Skeletal muscle cell (primary cell): ENCODE measurements at regions not wholly inside any gene's neighbourhood (a gene's known extent, or its start where the extent isn't known, plus 50 kb on each side); places are given as distances from the start of the nearest gene placed in this dataset.
A peak's percentile ranks its signal among the peaks of the same experiment; 100 is the strongest.

Experiments
- DNase-seq: peaks from one replicate; pipeline ENCODE4 v3.0.0-alpha.2; 2010; ENCODE audit warnings: low read depth
- H3K4me3 ChIP-seq: 2 replicates; pipeline ENCODE4 v1.5.1; 2011; ENCODE audit warnings: low read depth, mild to moderate bottlenecking, control low read depth, low read length, moderate library complexity

DNA sequence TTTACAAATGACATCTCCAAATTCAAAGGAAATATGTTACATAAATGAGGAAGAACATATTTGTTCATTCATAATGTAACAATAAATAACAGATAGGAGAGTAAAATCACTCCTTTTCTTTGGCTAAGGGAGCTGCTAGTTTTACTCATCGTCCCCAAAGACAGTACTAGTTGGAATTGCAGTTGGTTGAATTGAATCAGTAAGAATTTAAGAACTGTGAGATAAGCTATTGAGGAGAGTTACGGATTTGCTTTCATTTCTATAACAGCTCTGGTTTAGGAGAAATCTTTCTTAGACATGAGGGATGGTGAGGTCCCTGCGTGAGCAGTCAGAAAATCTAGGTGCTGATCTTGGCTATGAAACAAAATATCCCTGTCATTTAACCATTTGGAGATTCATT lies 402.8 kb downstream of the AEBP2 start:
- DNase-seq, result no peak
- H3K4me3 ChIP-seq, result no peak overlapping the region

DNA sequence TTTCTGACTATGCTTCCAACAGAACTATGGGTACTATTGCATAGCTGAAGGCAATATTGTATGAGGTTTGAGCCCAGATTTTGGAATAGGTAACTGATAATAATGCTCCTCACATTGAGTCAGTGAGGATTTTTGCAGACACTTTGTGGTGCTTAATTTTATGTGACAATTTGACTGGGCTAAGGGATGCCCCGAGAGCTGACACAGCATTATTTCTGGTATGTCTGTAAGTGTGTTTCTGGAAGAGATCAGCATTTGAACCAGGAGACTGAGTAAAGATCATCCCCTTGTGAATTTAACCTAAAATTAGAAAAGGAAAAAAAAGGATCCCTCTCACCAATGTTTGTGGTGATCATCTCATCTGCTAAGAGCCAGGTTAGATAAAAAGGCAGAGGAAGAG lies 404.9 kb downstream of the AEBP2 start:
- H3K4me3 ChIP-seq, result no peak overlapping the region
- DNase-seq, result no peak

GRCh38 chr12:19846574-19846973 lies 407.3 kb downstream of the AEBP2 start:
- DNase-seq, result peak; percentile 40
- H3K4me3 ChIP-seq, result no peak overlapping the region

GRCh38 chr12:19847294-19848059 lies 408.2 kb downstream of the AEBP2 start:
- no peak for DNase-seq
- H3K4me3 ChIP-seq, result no peak overlapping the region

GRCh38 chr12:19848421-19848820 lies 409.1 kb downstream of the AEBP2 start:
- no peak for DNase-seq
- H3K4me3 ChIP-seq, result no peak overlapping the region

- DNase-seq, result no peak
- no peak overlapping the region for H3K4me3 ChIP-seq
These were observed 409.9 kb downstream of the AEBP2 start for GRCh38 chr12:19849208-19849607.

GRCh38 chr12:19850346-19851065 lies 411.2 kb downstream of the AEBP2 start:
- DNase-seq, result no peak
- no peak overlapping the region for H3K4me3 ChIP-seq

DNA sequence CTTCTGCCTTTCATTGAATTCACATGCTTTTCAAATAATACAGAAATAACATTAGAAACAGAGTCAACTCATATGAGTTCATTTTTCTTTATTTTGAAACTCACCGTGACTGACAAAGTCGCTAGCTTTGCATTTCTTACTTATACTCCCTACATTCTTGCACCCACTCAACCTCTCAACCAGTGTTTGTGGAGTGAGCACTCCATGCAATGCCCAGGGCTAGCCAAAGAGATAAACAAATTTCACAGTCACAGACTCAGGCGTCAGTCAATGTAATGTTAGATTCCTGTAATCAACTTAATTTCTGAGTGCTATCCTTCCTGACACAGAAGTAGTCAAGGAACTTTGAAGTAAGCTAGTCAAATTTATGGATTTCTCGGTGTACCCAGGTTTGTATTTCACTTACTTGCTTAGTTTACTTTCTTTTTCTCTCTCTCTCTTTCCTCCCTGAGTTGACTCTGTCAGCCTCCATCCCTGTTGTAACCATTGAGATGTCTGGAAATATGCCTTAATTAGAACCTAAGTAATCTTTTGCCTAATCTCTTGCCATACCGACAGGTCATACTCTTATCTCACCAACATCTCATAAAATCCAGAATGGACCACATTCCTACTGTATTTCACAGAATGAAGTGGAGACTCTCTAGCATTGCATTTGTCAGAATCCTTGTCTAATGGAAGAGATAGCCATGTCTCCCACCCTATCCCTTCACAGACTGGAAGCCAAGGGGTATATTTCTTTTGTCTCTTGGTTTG lies 413.0 kb downstream of the AEBP2 start:
- no peak for DNase-seq
- H3K4me3 ChIP-seq, result no peak overlapping the region

GRCh38 chr12:19855851-19856250 lies 416.6 kb downstream of the AEBP2 start:
- no peak overlapping the region for H3K4me3 ChIP-seq
- DNase-seq, result no peak

GRCh38 chr12:19856389-19856788 lies 417.1 kb downstream of the AEBP2 start:
- no peak for DNase-seq
- H3K4me3 ChIP-seq, result no peak overlapping the region

DNA sequence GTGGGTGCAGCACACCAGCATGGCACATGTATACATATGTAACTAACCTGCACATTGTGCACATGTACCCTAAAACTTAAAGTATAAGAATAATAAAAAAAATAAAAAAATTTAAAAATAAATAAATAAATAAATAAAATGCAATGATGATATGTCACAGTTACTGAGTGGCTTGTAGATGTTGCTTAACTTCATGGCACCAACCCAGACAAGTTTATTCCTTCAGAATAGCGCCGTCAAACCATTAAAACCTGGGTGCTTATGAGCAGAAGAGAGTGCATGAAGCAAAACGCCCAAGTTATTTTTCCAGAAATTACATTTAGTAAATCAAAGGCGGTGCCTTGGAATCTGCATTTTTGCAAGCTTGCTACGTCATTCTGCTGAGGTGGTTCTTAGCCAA lies 417.9 kb downstream of the AEBP2 start:
- DNase-seq, result no peak
- no peak overlapping the region for H3K4me3 ChIP-seq

- no peak for DNase-seq
- H3K4me3 ChIP-seq, result no peak overlapping the region
These were observed 427.9 kb downstream of the AEBP2 start for GRCh38 chr12:19867151-19867550.

DNA sequence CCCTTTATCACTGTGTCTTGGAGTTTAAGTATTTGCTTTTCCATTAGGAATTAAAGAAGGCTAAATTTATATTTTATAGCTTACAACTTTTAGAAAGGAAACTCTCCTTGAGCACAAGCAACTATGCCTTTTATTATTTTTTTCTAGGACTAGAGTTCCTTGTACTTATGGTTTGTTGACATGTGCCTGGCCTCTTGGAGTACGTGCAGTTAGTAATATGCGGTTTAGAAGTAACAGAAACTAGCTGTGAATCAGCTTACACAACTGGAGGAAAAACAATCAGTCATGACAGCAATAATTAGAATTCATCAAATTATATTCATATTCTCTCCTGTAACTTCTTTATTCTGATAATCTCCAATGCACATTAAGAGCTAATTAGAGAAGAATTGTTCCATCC lies 428.7 kb downstream of the AEBP2 start:
- no peak for DNase-seq
- no peak overlapping the region for H3K4me3 ChIP-seq

DNA sequence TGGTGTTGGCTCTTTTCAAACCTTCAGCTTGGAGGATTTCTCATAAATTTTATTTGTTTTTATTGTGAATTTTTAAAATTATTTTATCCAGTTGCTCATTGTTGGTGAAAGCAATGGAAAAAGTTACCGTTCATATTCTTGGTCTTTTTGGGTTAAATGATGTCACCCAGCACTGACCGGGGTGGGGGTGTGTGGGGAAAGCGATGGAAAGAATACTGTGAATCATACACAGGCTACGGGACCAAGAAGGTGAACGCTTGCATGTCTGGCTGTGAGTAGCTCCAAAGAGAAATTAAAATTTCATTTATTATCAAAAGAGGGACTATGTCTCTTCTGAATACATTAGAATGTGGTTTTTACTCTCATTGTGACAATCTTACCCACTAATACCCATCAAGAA lies 430.1 kb downstream of the AEBP2 start:
- H3K4me3 ChIP-seq, result no peak overlapping the region
- DNase-seq, result no peak

- peak; percentile 25 for DNase-seq
These were observed 433.6 kb downstream of the AEBP2 start for GRCh38 chr12:19872621-19873540.

DNA sequence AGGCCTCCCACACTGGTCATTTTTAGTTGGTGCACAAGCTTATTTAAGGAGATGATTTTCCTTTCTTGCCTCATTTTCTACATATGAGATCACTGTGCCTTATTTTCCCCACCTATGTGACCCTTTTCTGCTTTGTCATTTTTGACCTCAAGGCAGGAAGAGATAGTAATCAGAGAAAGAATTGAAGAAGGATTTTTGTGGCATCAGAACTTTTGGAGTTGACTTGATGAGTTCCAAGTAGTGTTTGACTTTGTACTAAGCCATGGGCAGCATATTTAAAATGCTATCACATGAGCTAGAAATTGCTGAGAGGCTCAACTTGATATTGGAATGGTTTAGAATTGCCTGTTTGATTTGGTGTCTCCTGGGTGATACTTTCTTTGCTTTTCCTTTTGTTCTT lies 440.8 kb downstream of the AEBP2 start:
- H3K4me3 ChIP-seq, result no peak overlapping the region
- DNase-seq, result no peak

More at GRCh38 chr12:19872621-19873540, 433.6 kb downstream of the AEBP2 start:
- no peak overlapping the region for H3K4me3 ChIP-seq

DNA sequence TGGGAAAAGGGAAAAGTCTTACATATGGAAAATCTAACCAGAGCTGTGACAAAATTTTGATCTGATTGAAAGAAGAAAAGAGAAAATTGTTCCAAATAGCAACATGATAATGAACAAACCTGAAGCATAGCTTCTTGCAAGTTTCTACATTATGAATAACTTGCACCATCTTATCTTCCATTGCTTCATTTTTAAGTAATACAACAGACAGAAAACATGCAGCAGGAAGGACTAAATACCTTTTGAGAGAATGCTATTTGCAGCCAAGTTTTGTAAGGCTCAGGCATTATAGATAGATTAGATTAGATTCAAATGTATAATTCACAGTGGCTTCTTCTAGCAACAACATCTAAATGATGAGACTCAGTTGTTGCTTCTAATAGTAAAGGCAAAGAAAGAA lies 441.4 kb downstream of the AEBP2 start:
- no peak for DNase-seq
- H3K4me3 ChIP-seq, result no peak overlapping the region

GRCh38 chr12:19882346-19882745 lies 443.1 kb downstream of the AEBP2 start:
- DNase-seq, result no peak
- no peak overlapping the region for H3K4me3 ChIP-seq

DNA sequence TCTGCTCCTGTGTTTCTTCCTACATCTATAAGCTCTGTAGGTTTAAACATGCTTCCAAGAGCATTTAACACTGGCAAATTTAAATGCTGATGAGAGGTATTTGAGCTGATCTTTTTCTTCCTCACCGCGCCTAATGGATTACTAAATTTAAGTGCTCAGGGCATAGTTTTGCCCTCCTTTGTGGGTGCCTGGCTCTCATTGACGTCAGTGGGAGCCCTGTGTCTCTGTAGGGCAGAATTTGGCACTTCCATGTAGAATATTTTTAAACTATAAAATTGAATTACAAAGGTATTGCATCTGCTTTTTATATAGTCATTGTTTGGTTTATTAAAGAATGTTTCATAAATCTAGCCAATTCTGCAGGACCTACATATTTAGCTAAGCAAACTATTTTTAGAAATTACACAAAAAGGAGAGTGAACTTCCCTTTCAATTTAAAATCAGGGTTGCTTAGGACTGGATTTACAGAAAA lies 444.8 kb downstream of the AEBP2 start:
- no peak overlapping the region for H3K4me3 ChIP-seq
- no peak for DNase-seq
